Upper lobe of left lung (tissue), 4 donors: ENCODE measurements at regions not wholly inside any gene's neighbourhood (a gene's known extent, or its start where the extent isn't known, plus 50 kb on each side); places are given as distances from the start of the nearest gene placed in this dataset.

ENCODE experiments used
- CTCF ChIP-seq, 6 experiments: fragments of 450-650 bp in 4 of 6; fragments of 200-600 bp in 2 of 6; sonication (generic) in 2 of 6; IDR thresholded peaks; one replicate each; pipeline ENCODE4 v1.5.1; 2016 to 2019; ENCODE audit warnings: antibody characterized with exemption in 6 of 6
- POLR2A ChIP-seq, 4 donors: fragments of 450-650 bp; IDR thresholded peaks; one replicate each; pipeline ENCODE4 v1.5.1; 2016 to 2017; ENCODE audit warnings: antibody characterized with exemption in 4 of 4, mild to moderate bottlenecking in 2 of 4

- no peak for TF ChIP-seq CTCF (IDR thresholded peaks at IDR 0.05)
- TF ChIP-seq POLR2A (IDR thresholded peaks at IDR 0.05) = no peak
These were observed 1382.2 kb upstream of the B3GALT2 start for GRCh38 chr1:194568610-194569009.
